ENCODE measurements at regions not wholly inside any gene's neighbourhood (a gene's known extent, or its start where the extent isn't known, plus 50 kb on each side); places are given as distances from the start of the nearest gene placed in this dataset.

DNA sequence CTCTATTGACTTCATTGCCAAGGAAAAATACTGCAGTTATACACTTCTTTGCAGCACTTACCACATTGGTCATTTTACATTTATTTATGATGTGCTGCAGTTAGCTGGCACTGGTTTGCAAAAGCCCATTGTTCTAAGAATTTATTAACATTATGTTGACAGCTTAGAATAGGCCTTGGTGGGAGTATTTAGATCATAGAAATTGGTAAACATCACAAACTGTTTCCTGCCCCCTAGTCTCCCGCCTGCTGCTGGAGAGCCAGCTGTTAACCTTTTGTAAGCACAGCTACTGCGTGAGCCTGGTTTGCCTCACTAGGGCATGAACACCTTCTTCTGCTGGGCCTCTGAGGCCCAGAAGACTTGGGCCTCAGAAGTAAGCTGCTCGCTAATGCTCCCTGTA, 651.4 kb upstream of the GOT2 start:
- TF ChIP-seq POLR2A (IDR thresholded peaks at IDR 0.05; ENCODE audit: low read length) (no peak), GATA1 (IDR thresholded peaks at IDR 0.05; ENCODE audit: low read depth, low read length) (no peak)
